ENCODE measurements at regions not wholly inside any gene's neighbourhood (a gene's known extent, or its start where the extent isn't known, plus 50 kb on each side); places are given as distances from the start of the nearest gene placed in this dataset.

DNA sequence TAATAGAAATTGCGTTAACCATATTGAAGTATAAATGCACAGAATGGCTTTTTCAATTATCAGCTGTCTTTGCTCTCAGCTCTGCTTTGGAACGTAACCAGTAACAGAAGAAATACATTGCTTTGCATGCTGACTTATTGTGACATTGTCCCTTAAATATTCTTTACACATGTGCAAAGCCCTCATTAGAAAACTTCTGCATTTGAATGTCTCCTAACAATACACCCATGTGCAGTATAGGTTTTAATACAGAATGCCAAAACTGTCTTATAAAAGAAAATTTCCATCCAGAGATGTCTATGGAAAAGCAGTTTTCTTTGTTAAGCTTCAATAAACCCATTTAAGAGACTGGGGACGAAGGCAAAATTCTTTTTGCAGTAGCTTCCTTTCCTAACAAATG lies 560.3 kb upstream of the CHORDC1 start:
- TF ChIP-seq, protein P1, sequence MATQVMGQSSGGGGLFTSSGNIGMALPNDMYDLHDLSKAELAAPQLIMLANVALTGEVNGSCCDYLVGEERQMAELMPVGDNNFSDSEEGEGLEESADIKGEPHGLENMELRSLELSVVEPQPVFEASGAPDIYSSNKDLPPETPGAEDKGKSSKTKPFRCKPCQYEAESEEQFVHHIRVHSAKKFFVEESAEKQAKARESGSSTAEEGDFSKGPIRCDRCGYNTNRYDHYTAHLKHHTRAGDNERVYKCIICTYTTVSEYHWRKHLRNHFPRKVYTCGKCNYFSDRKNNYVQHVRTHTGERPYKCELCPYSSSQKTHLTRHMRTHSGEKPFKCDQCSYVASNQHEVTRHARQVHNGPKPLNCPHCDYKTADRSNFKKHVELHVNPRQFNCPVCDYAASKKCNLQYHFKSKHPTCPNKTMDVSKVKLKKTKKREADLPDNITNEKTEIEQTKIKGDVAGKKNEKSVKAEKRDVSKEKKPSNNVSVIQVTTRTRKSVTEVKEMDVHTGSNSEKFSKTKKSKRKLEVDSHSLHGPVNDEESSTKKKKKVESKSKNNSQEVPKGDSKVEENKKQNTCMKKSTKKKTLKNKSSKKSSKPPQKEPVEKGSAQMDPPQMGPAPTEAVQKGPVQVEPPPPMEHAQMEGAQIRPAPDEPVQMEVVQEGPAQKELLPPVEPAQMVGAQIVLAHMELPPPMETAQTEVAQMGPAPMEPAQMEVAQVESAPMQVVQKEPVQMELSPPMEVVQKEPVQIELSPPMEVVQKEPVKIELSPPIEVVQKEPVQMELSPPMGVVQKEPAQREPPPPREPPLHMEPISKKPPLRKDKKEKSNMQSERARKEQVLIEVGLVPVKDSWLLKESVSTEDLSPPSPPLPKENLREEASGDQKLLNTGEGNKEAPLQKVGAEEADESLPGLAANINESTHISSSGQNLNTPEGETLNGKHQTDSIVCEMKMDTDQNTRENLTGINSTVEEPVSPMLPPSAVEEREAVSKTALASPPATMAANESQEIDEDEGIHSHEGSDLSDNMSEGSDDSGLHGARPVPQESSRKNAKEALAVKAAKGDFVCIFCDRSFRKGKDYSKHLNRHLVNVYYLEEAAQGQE (IDR thresholded peaks at IDR 0.05; ENCODE audit: low read depth), result no peak
- TF ChIP-seq EP300 (IDR thresholded peaks at IDR 0.05; ENCODE audit: borderline replicate concordance), result no peak

All from Ishikawa (cell line).